Testis (tissue), 2 donors: ENCODE measurements at regions not wholly inside any gene's neighbourhood (a gene's known extent, or its start where the extent isn't known, plus 50 kb on each side); places are given as distances from the start of the nearest gene placed in this dataset.

Experiments
- DNase-seq: peaks from one replicate; pipeline ENCODE4 v3.0.0-alpha.2; 2019
- H3K27ac ChIP-seq, 2 donors: fragments of 200-600 bp; sonication (generic); one replicate each; pipeline ENCODE4 v1.5.1; 2019
- H3K27me3 ChIP-seq: fragments of 200-600 bp; sonication (generic); one replicate; pipeline ENCODE4 v1.5.1; 2019
- H3K36me3 ChIP-seq: fragments of 200-600 bp; sonication (generic); one replicate; pipeline ENCODE4 v1.5.1; 2017; ENCODE audit warnings: low read depth; ENCODE audit errors: missing control alignments
- H3K4me1 ChIP-seq: fragments of 200-600 bp; sonication (generic); one replicate; pipeline ENCODE4 v1.5.1; 2019
- H3K4me3 ChIP-seq, 2 donors: fragments of 200-600 bp; sonication (generic); one replicate each; pipeline ENCODE4 v1.5.1; 2017 to 2019
- H3K9me3 ChIP-seq: fragments of 200-600 bp; sonication (generic); one replicate; pipeline ENCODE4 v1.5.1; 2017
- CTCF ChIP-seq, 3 experiments: fragments of 450-650 bp in 2 of 3; fragments of 200-600 bp in 1 of 3; sonication (generic) in 1 of 3; IDR thresholded peaks; one replicate each; pipeline ENCODE4 v1.5.1; 2016 to 2019; ENCODE audit warnings: antibody characterized with exemption in 3 of 3, mild to moderate bottlenecking in 2 of 3, moderate library complexity in 1 of 3
- POLR2A ChIP-seq: fragments of 450-650 bp; IDR thresholded peaks from one replicate; pipeline ENCODE4 v1.6.1; 2017; ENCODE audit warnings: antibody characterized with exemption, mild to moderate bottlenecking, moderate library complexity
- WGBS, 2 donors: methylation state at CpG; one replicate each; pipeline ENCODE4 v1.1.5; 2018; 5-methylcytosine and 5-hydroxymethylcytosine counted together
- intact Hi-C: fragments of 100-400 bp; cut with DNase I; formaldehyde crosslinking; loops from one replicate; pipeline ENCODE4 v1.15.1; 2023; ENCODE audit warnings: low total_unique reads

GRCh38 chr9:118751848-118752223, 617.4 kb downstream of the BRINP1 start:
- Histone ChIP-seq H3K4me1 (no peaks in the 10 kb centered on the region), H3K27me3 (no peaks in the 10 kb centered on the region), H3K4me3 (no peak overlapping the region), H3K27ac (no peak overlapping the region), H3K36me3 (no peaks in the 10 kb centered on the region), H3K9me3 (no peaks in the 10 kb centered on the region)
- no peak for DNase-seq
- 77 to 90% methylated on average over 2 to 3 of the region's 3 CpGs for WGBS, 2 donors
- TF ChIP-seq POLR2A (no peak), CTCF (IDR thresholded peaks at IDR 0.05) (no peak)
- intact Hi-C loops: no loop called here

- WGBS, 2 donors: 66 to 85% methylated on average over 4 of the region's 4 CpGs
- Histone ChIP-seq H3K4me3 (no peak overlapping the region), H3K27me3 (no peaks in the 10 kb centered on the region), H3K27ac (no peak overlapping the region), H3K4me1 (no peaks in the 10 kb centered on the region), H3K36me3 (no peaks in the 10 kb centered on the region), H3K9me3 (no peaks in the 10 kb centered on the region)
- no peak for DNase-seq
- intact Hi-C loops: no loop called here
- TF ChIP-seq CTCF (IDR thresholded peaks at IDR 0.05): no peak
Observed at GRCh38 chr9:118761016-118761790, 608.0 kb downstream of the BRINP1 start.

GRCh38 chr9:118767571-118767970, 601.7 kb downstream of the BRINP1 start:
- TF ChIP-seq POLR2A: no peak
- TF ChIP-seq CTCF (IDR thresholded peaks at IDR 0.05): no peak
- 83 to 86% methylated on average over 5 of the region's 5 CpGs for WGBS, 2 donors
- DNase-seq: no peak
- intact Hi-C loops: no loop called here
- Histone ChIP-seq H3K4me3 (no peak overlapping the region), H3K4me1 (no peaks in the 10 kb centered on the region), H3K27me3 (no peaks in the 10 kb centered on the region), H3K36me3 (no peaks in the 10 kb centered on the region), H3K27ac (no peak overlapping the region), H3K9me3 (no peaks in the 10 kb centered on the region)

GRCh38 chr9:118782790-118783463, 586.3 kb downstream of the BRINP1 start:
- H3K9me3 ChIP-seq: no peaks in the 10 kb centered on the region
- no peaks in the 10 kb centered on the region for H3K27me3 ChIP-seq
- intact Hi-C loops: no loop called here
- H3K27ac ChIP-seq: no peak overlapping the region
- no peak for TF ChIP-seq CTCF (IDR thresholded peaks at IDR 0.05)
- TF ChIP-seq POLR2A: no peak
- 61 to 63% methylated on average over 5 of the region's 5 CpGs for WGBS, 2 donors
- no peaks in the 10 kb centered on the region for H3K36me3 ChIP-seq
- H3K4me3 ChIP-seq: no peak overlapping the region
- no peak for DNase-seq
- H3K4me1 ChIP-seq: no peaks in the 10 kb centered on the region
